OCI-M2 (cell line): ENCODE measurements at regions not wholly inside any gene's neighbourhood (a gene's known extent, or its start where the extent isn't known, plus 50 kb on each side); places are given as distances from the start of the nearest gene placed in this dataset.

ENCODE experiments used
- DNase-seq: peaks from one replicate; lab custom pipeline; 2025; ENCODE audit not compliant: unreplicated experiment; lab: John Stamatoyannopoulos, UW

- DNase-seq = no peak
These were observed 68.3 kb upstream of the SHISA3 start for GRCh38 chr4:42328978-42329377.

GRCh38 chr4:42329421-42329820, 67.9 kb upstream of the SHISA3 start:
- no peak for DNase-seq

GRCh38 chr4:42330002-42330592, 67.2 kb upstream of the SHISA3 start:
- DNase-seq = no peak

- no peak for DNase-seq
These were observed 66.2 kb upstream of the SHISA3 start for GRCh38 chr4:42331040-42331439.

GRCh38 chr4:42331914-42332368, 65.3 kb upstream of the SHISA3 start:
- DNase-seq = no peak

- peak; percentile 39 for DNase-seq
These were observed 57.3 kb upstream of the SHISA3 start for GRCh38 chr4:42339935-42340406.

GRCh38 chr4:42341518-42342026, 55.7 kb upstream of the SHISA3 start:
- no peak for DNase-seq

GRCh38 chr4:42342459-42342858, 54.8 kb upstream of the SHISA3 start:
- DNase-seq = no peak

GRCh38 chr4:42344309-42344708, 53.0 kb upstream of the SHISA3 start:
- DNase-seq = no peak

- DNase-seq = no peak
These were observed 52.5 kb upstream of the SHISA3 start for GRCh38 chr4:42344749-42345148.

- no peak for DNase-seq
These were observed 51.2 kb upstream of the SHISA3 start for GRCh38 chr4:42345962-42346544.

- no peak for DNase-seq
These were observed 50.2 kb upstream of the SHISA3 start for GRCh38 chr4:42347076-42347475.
